K562 (cell line): ENCODE measurements at regions not wholly inside any gene's neighbourhood (a gene's known extent, or its start where the extent isn't known, plus 50 kb on each side); places are given as distances from the start of the nearest gene placed in this dataset.

Experiments
- FOXK1 ChIP-seq: sonication (generic); formaldehyde crosslinking; IDR thresholded peaks from 2 replicates; pipeline ENCODE4 v1.8.0; 2022; ENCODE audit warnings: missing genetic modification reagents, mild to moderate bottlenecking, borderline replicate concordance
- TF ChIP-seq, protein P1 (sequence below), 3 experiments: fragments of 200-800 bp in 1 of 3; fragments of 250-450 bp in 1 of 3; fragments of 450-650 bp in 1 of 3; sonication (Bioruptor Pico) in 1 of 3; sonication (Bioruptor generic) in 1 of 3; formaldehyde crosslinking in 1 of 3; IDR thresholded peaks; 2 replicates each; pipeline versions ENCODE4 v1.6.1 to v1.8.0; 2016 to 2022; ENCODE audit warnings: mild to moderate bottlenecking in 2 of 3, missing genetic modification characterization in 2 of 3, missing compliant biosample characterization in 1 of 3, moderate library complexity in 1 of 3

DNA sequence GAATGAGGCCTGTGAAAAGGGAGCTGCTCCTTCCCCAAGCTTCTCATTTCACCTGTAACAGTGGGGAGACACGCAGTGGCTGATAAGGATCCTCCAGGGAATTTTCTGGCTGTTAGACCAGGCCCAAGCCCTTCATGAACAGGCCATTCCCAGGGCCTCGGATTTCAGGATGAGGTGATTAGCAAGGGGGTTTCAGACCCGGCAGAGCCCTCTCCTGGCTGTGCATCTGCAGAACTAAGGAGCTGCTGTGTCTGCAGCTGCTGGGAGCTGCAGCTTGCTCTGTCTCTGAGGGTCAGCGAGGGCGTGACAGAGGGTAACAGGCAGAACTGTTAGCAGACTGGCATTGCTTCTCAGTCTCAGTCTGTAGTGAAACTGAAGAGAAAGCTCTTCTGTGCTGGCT is 110.4 kb downstream of the KCNA5 start:
- TF ChIP-seq, protein P1, sequence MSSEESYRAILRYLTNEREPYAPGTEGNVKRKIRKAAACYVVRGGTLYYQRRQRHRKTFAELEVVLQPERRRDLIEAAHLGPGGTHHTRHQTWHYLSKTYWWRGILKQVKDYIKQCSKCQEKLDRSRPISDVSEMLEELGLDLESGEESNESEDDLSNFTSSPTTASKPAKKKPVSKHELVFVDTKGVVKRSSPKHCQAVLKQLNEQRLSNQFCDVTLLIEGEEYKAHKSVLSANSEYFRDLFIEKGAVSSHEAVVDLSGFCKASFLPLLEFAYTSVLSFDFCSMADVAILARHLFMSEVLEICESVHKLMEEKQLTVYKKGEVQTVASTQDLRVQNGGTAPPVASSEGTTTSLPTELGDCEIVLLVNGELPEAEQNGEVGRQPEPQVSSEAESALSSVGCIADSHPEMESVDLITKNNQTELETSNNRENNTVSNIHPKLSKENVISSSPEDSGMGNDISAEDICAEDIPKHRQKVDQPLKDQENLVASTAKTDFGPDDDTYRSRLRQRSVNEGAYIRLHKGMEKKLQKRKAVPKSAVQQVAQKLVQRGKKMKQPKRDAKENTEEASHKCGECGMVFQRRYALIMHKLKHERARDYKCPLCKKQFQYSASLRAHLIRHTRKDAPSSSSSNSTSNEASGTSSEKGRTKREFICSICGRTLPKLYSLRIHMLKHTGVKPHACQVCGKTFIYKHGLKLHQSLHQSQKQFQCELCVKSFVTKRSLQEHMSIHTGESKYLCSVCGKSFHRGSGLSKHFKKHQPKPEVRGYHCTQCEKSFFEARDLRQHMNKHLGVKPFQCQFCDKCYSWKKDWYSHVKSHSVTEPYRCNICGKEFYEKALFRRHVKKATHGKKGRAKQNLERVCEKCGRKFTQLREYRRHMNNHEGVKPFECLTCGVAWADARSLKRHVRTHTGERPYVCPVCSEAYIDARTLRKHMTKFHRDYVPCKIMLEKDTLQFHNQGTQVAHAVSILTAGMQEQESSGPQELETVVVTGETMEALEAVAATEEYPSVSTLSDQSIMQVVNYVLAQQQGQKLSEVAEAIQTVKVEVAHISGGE (CRISPR knock-in tag; IDR thresholded peaks at IDR 0.05), result no peak
- TF ChIP-seq FOXK1 (CRISPR knock-in tag), result no peak
